Endothelial cell of umbilical vein (primary cell): ENCODE measurements at regions not wholly inside any gene's neighbourhood (a gene's known extent, or its start where the extent isn't known, plus 50 kb on each side); places are given as distances from the start of the nearest gene placed in this dataset.

Experiments
- BruUV-seq: library from RNA; stranded (reverse); fragments of 400-500 nt; replicated peaks from 2 replicates; lab custom pipeline; 2021; lab: Mats Ljungman, UMichigan
- CTCF ChIA-PET: fragments of 300-600, 350-600 bp; sonication (Branson Sonifier 250); formaldehyde crosslinking; loops from one replicate; lab custom pipeline; 2021; ENCODE audit warnings: antibody characterized with exemption, inconsistent platforms; lab: Charles Lee
- POLR2A ChIA-PET: fragments of 300-600, 350-600 bp; sonication (Branson Sonifier 250); formaldehyde crosslinking; loops from one replicate; lab custom pipeline; 2021; ENCODE audit warnings: antibody characterized with exemption, inconsistent platforms; lab: Charles Lee
- DNase-seq: peaks from one replicate; pipeline ENCODE4 v3.0.0-alpha.2; 2011; ENCODE audit warnings: low read depth, low spot score
- FAIRE-seq: peaks from 2 replicates; lab custom pipeline; 2011; peaks lifted over from hg19 to GRCh38; lab: Jason Lieb, UNC
- H2AFZ ChIP-seq: 2 replicates; pipeline ENCODE4 v1.6.0; 2012; ENCODE audit warnings: low read depth, low read length, control low read depth, inconsistent platforms
- H3K27ac ChIP-seq: 2 replicates; pipeline ENCODE4 v1.5.1; 2011; ENCODE audit warnings: low read depth, mild to moderate bottlenecking, control low read depth, low read length, moderate library complexity; ENCODE audit not compliant: insufficient read depth
- H3K27me3 ChIP-seq, 2 experiments: 2 replicates each; pipeline versions ENCODE4 v1.6.0 to v1.6.1; 2011; ENCODE audit warnings: low read length in 2 of 2, mixed read lengths in 1 of 2; ENCODE audit not compliant: control insufficient read depth in 2 of 2, insufficient read depth in 2 of 2
- H3K36me3 ChIP-seq, 2 experiments: 2 replicates in 1 of 2; 3 replicates in 1 of 2; pipeline ENCODE4 v1.5.1; 2011; ENCODE audit warnings: low read length in 2 of 2, mild to moderate bottlenecking in 1 of 2, moderate library complexity in 1 of 2; ENCODE audit not compliant: control insufficient read depth in 2 of 2, insufficient read depth in 2 of 2; ENCODE audit errors: extremely low read depth in 1 of 2
- H3K4me1 ChIP-seq: 3 replicates; pipeline ENCODE4 v1.5.1; 2011; ENCODE audit warnings: mild to moderate bottlenecking, low read length; ENCODE audit not compliant: control insufficient read depth, insufficient read depth; ENCODE audit errors: extremely low read depth
- H3K4me2 ChIP-seq: 2 replicates; pipeline ENCODE4 v1.6.1; 2011; ENCODE audit warnings: low read length, control low read depth, mixed read lengths; ENCODE audit not compliant: insufficient read depth
- H3K4me3 ChIP-seq, 3 experiments: fragments of 200-600 bp in 1 of 3; sonication (generic), shearing (Covaris generic) in 1 of 3; replicated peaks in 1 of 3; 2 replicates each; pipeline ENCODE4 v1.5.1; 2011 to 2016; ENCODE audit warnings: control low read depth in 3 of 3, low read length in 3 of 3, mild to moderate bottlenecking in 2 of 3, inconsistent platforms in 1 of 3, low read depth in 1 of 3, moderate library complexity in 1 of 3; ENCODE audit not compliant: insufficient read depth in 1 of 3
- H3K79me2 ChIP-seq: 2 replicates; pipeline ENCODE4 v1.6.0; 2012; ENCODE audit warnings: low read length, inconsistent platforms; ENCODE audit not compliant: control insufficient read depth, insufficient read depth
- H3K9ac ChIP-seq: replicated peaks from 2 replicates; pipeline ENCODE3; 2011; ENCODE audit warnings: low read length, control low read depth; ENCODE audit not compliant: insufficient read depth; ENCODE audit errors: extremely low read depth
- H3K9me1 ChIP-seq: replicated peaks from 3 replicates; pipeline ENCODE4 v1.6.0; 2011; ENCODE audit warnings: mild to moderate bottlenecking, low read length; ENCODE audit not compliant: control insufficient read depth, insufficient read depth; ENCODE audit errors: extremely low read depth
- H3K9me3 ChIP-seq: replicated peaks from 2 replicates; pipeline ENCODE4 v1.5.1; 2012; ENCODE audit warnings: low read length, inconsistent platforms; ENCODE audit not compliant: control insufficient read depth, insufficient read depth
- H4K20me1 ChIP-seq: replicated peaks from 2 replicates; pipeline ENCODE3; 2011; ENCODE audit warnings: mild to moderate bottlenecking, low read length; ENCODE audit not compliant: control insufficient read depth, insufficient read depth; ENCODE audit errors: extremely low read depth
- CTCF ChIP-seq, 2 donors: IDR thresholded peaks; 1 replicate in 1 of 2; 2 replicates in 1 of 2; pipeline ENCODE4 v1.5.1; 2011; ENCODE audit warnings: low read length in 2 of 2, mild to moderate bottlenecking in 2 of 2, moderate library complexity in 2 of 2, control low read depth in 1 of 2, inconsistent platforms in 1 of 2, low read depth in 1 of 2; ENCODE audit not compliant: insufficient read depth in 1 of 2; ENCODE audit errors: extremely low read depth in 1 of 2
- EZH2 ChIP-seq: IDR thresholded peaks from 2 replicates; pipeline ENCODE4 v1.6.1; 2012; ENCODE audit warnings: borderline replicate concordance, low read depth, mild to moderate bottlenecking, moderate library complexity, low read length, inconsistent platforms; ENCODE audit not compliant: severe bottlenecking
- FOS ChIP-seq: IDR thresholded peaks from 2 replicates; pipeline ENCODE4 v1.6.1; 2011; ENCODE audit warnings: mild to moderate bottlenecking, low read length, moderate library complexity, borderline replicate concordance; ENCODE audit not compliant: insufficient read depth
- GATA2 ChIP-seq: IDR thresholded peaks from 2 replicates; pipeline ENCODE4 v1.7.0; 2011; ENCODE audit warnings: low read depth, mild to moderate bottlenecking, moderate library complexity, mixed read lengths, low read length; ENCODE audit not compliant: insufficient read length, insufficient read depth
- JUN ChIP-seq: IDR thresholded peaks from 2 replicates; pipeline ENCODE4 v1.6.1; 2011; ENCODE audit warnings: borderline replicate concordance, low read depth; ENCODE audit not compliant: insufficient read length, insufficient read depth
- MAX ChIP-seq: IDR thresholded peaks from 2 replicates; pipeline ENCODE4 v1.6.1; 2011; ENCODE audit not compliant: insufficient read depth, insufficient read length
- MYC ChIP-seq: IDR thresholded peaks from one replicate; pipeline ENCODE4 v1.6.1; 2011; ENCODE audit warnings: mild to moderate bottlenecking, low read depth, low read length
- POLR2A ChIP-seq: IDR thresholded peaks from 2 replicates; pipeline ENCODE4 v1.6.1; 2012; ENCODE audit warnings: low read depth, mild to moderate bottlenecking, control low read depth, low read length
- POLR2AphosphoS5 ChIP-seq: IDR thresholded peaks from 2 replicates; pipeline ENCODE4 v1.6.1; 2012; ENCODE audit warnings: low read depth, mild to moderate bottlenecking, control low read depth, low read length, moderate library complexity; ENCODE audit not compliant: insufficient read depth
- dilution Hi-C: fragments of 300-500 bp; cut with MboI; formaldehyde crosslinking; loops from one replicate; pipeline ENCODE4 v1.15.0; 2019; ENCODE audit warnings: low sequenced_read_pairs; ENCODE audit not compliant: extremely low pct_ligation_motif_present
- intact Hi-C: fragments of 100-400 bp; cut with micrococcal nuclease; formaldehyde crosslinking; loops from one replicate; pipeline ENCODE4 v1.10.0; 2022

DNA sequence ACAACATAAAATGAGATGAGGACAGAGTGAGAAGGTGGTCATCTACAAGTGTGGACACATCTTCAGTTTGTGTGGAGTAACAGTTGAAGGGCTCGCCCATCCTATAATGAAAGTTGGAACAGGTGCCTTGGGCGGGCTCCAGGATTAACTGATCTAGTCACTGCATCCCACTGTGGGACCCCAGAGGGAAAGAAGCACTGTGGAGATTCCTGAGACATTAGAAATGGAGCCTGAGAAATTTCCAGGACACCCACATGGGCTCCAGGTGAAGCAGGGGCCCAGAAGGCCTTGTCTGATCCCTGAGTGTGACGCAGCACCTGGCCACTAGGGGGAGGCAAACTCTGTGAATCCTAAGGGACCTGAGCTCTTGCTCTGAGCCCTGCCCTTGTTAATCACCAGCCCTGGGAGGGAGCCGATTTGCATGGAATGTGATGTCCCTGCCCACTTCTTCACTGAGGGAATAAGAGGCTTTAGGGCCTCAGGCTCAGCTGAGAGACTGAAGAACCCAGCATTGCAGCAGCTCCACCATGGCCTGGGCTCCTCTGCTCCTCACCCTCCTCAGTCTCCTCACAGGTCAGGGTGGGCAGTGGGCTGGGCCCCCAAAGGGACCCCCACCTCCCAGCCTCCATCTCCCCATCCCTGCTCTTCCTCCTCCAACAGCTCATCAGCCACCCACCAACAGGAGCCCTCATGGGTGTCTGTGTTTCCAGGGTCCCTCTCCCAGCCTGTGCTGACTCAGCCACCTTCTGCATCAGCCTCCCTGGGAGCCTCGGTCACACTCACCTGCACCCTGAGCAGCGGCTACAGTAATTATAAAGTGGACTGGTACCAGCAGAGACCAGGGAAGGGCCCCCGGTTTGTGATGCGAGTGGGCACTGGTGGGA lies 98.4 kb downstream of the VPREB1 start:
- Histone ChIP-seq H2AFZ (no peak overlapping the region), H3K9me1 (no peaks in the 10 kb centered on the region), H3K27me3 (peaks cover 6 to 17% of the 10 kb centered on the region in 2 experiments), H3K36me3 (no peaks in the 10 kb centered on the region), H3K4me2 (no peak overlapping the region), H3K27ac (no peak overlapping the region), H3K9ac (no peak overlapping the region), H4K20me1 (no peaks in the 10 kb centered on the region), H3K4me1 (no peaks in the 10 kb centered on the region), H3K4me3 (no peak overlapping the region), H3K79me2 (no peaks in the 10 kb centered on the region), H3K9me3 (no peaks in the 10 kb centered on the region)
- intact Hi-C loops (no loop called here), dilution Hi-C loops (no loop called here)
- DNase-seq, result peak; percentile 18
- peak; percentile 35 for FAIRE-seq
- ChIA-PET POLR2A (no interaction called here), CTCF (interaction anchor here (0.6 to 3.2 kb wide), 26 partner anchors 8 to 244 kb away, joined by 3 to 47 read pairs (median 4); no protein-coding TSS in a partner anchor)
- no TSS peak for BruUV-seq
- no peak for TF ChIP-seq MYC
- TF ChIP-seq CTCF (IDR thresholded peaks at IDR 0.05; ENCODE audit: extremely low read depth in 1 of 2, insufficient read depth in 1 of 2, low read depth in 1 of 2, low read length in 2 of 2), result peak; percentile 70 to 88

GRCh38 chr22:22343581-22344296 lies 99.2 kb downstream of the VPREB1 start:
- no peaks in the 10 kb centered on the region for H4K20me1 ChIP-seq
- no peak overlapping the region for H3K27ac ChIP-seq
- peaks cover 8 to 13% of the 10 kb centered on the region in 2 experiments for H3K27me3 ChIP-seq
- TF ChIP-seq POLR2AphosphoS5 (no peak), POLR2A (no peak), MAX (no peak), JUN (no peak), EZH2 (no peak), FOS (peak; percentile 55), CTCF (IDR thresholded peaks at IDR 0.05; ENCODE audit: extremely low read depth in 1 of 2, insufficient read depth in 1 of 2, low read depth in 1 of 2, low read length in 2 of 2) (no peak), MYC (no peak), GATA2 (peak; percentile 40)
- no peak overlapping the region for H2AFZ ChIP-seq
- dilution Hi-C loops, result no loop called here
- POLR2A ChIA-PET, result no interaction called here
- H3K36me3 ChIP-seq, result no peaks in the 10 kb centered on the region
- FAIRE-seq (no peak), DNase-seq (no peak)
- intact Hi-C loops, result no loop called here
- CTCF ChIA-PET, result interaction anchor here (0.8 to 3.2 kb wide), 8 partner anchors 11 to 142 kb away, joined by 3 to 47 read pairs (median 6); no protein-coding TSS in a partner anchor
- no peaks in the 10 kb centered on the region for H3K4me1 ChIP-seq
- no TSS peak for BruUV-seq
- no peak overlapping the region for H3K4me2 ChIP-seq
- no peak overlapping the region for H3K4me3 ChIP-seq
- no peaks in the 10 kb centered on the region for H3K9me3 ChIP-seq
- H3K9me1 ChIP-seq, result no peaks in the 10 kb centered on the region
- H3K9ac ChIP-seq, result no peak overlapping the region
- no peaks in the 10 kb centered on the region for H3K79me2 ChIP-seq
